Vagina (tissue), 2 donors: ENCODE measurements at regions not wholly inside any gene's neighbourhood (a gene's known extent, or its start where the extent isn't known, plus 50 kb on each side); places are given as distances from the start of the nearest gene placed in this dataset.

ENCODE experiments used
- CTCF ChIP-seq, 3 experiments: fragments of 450-650 bp in 2 of 3; fragments of 200-600 bp in 1 of 3; sonication (generic) in 1 of 3; IDR thresholded peaks; one replicate each; pipeline ENCODE4 v1.5.1; 2017 to 2019; ENCODE audit warnings: antibody characterized with exemption in 3 of 3, mild to moderate bottlenecking in 2 of 3, moderate library complexity in 2 of 3
- POLR2A ChIP-seq, 2 donors: fragments of 450-650 bp; IDR thresholded peaks; one replicate each; pipeline ENCODE4 v1.6.1; 2017; ENCODE audit warnings: antibody characterized with exemption in 2 of 2, mild to moderate bottlenecking in 2 of 2, moderate library complexity in 2 of 2
- POLR2AphosphoS5 ChIP-seq, 2 donors: sonication (generic); formaldehyde crosslinking; IDR thresholded peaks; one replicate each; pipeline ENCODE4 v1.9.0; 2017; ENCODE audit warnings: antibody characterized with exemption in 2 of 2, mild to moderate bottlenecking in 2 of 2, low read depth in 1 of 2; ENCODE audit not compliant: insufficient read depth in 1 of 2

GRCh38 chr7:13159467-13160184, 472.2 kb downstream of the ARL4A start:
- no peak for TF ChIP-seq CTCF (IDR thresholded peaks at IDR 0.05)
- TF ChIP-seq POLR2A (IDR thresholded peaks at IDR 0.05) = no peak
- no peak for TF ChIP-seq POLR2AphosphoS5 (IDR thresholded peaks at IDR 0.05; ENCODE audit: insufficient read depth in 1 of 2, low read depth in 1 of 2)
